Ovary (tissue), 7 donors: ENCODE measurements at regions not wholly inside any gene's neighbourhood (a gene's known extent, or its start where the extent isn't known, plus 50 kb on each side); places are given as distances from the start of the nearest gene placed in this dataset.

ENCODE experiments used
- DNase-seq, 5 donors: peaks; one replicate each; pipeline ENCODE4 v3.0.0-alpha.2; 2019 to 2020
- H3K27ac ChIP-seq, 2 donors: fragments of 200-600 bp; one replicate each; pipeline versions ENCODE4 v1.5.1 to v1.8.0; 2019 to 2022
- H3K27me3 ChIP-seq: fragments of 200-600 bp; one replicate; pipeline ENCODE4 v1.8.0; 2022
- H3K36me3 ChIP-seq: fragments of 200-600 bp; sonication (generic); one replicate; pipeline ENCODE4 v1.5.1; 2019
- H3K4me1 ChIP-seq: one replicate; pipeline ENCODE4 v1.8.1; 2013; ENCODE audit warnings: mild to moderate bottlenecking, moderate library complexity; ENCODE audit not compliant: insufficient read depth
- H3K4me3 ChIP-seq: fragments of 200-600 bp; sonication (generic); one replicate; pipeline ENCODE4 v1.5.1; 2017
- H3K9me3 ChIP-seq, 2 donors: fragments of 200-600 bp in 1 of 2; sonication (generic) in 1 of 2; one replicate each; pipeline versions ENCODE4 v1.5.1 to v1.8.1; 2013 to 2019; ENCODE audit warnings: mild to moderate bottlenecking in 1 of 2, moderate library complexity in 1 of 2
- CTCF ChIP-seq, 3 donors: fragments of 450-650 bp in 2 of 3; fragments of 200-600 bp in 1 of 3; IDR thresholded peaks; one replicate each; pipeline versions ENCODE4 v1.5.1 to v1.8.0; 2016 to 2022; ENCODE audit warnings: antibody characterized with exemption in 3 of 3, mild to moderate bottlenecking in 1 of 3
- EP300 ChIP-seq: sonication (generic); formaldehyde crosslinking; IDR thresholded peaks from one replicate; pipeline ENCODE4 v1.6.1; 2017; ENCODE audit warnings: antibody characterized with exemption
- POLR2A ChIP-seq: fragments of 450-650 bp; IDR thresholded peaks from one replicate; pipeline ENCODE4 v1.6.1; 2017; ENCODE audit warnings: antibody characterized with exemption, mild to moderate bottlenecking, moderate library complexity
- WGBS, 3 donors: extraction: QIAGEN DNeasy Blood & Tissue Kit in 1 of 3; methylation state at CpG; one replicate each; pipeline versions ENCODE4 v1.1.5 to v1.1.7; 2013 to 2017; 5-methylcytosine and 5-hydroxymethylcytosine counted together
- intact Hi-C, 4 donors: fragments of 100-400 bp; cut with DNase I; formaldehyde crosslinking; loops; one replicate each; pipeline versions ENCODE4 v1.11.0 to v1.15.1; 2022 to 2023
- donor health status: DM: no; HTN: no; CAD: no; lungs with moderate emphysema.
- donor health status: DM: no; HTN: no; CAD: no.
- donor health status: Bipolar disorder and iron deficiency.
- donor health status: DM: no; HTN: no; CAD: no.
- donor health status: DM: yes; HTN: yes; CAD: no.

GRCh38 chr12:89918172-89918846 lies 209.7 kb upstream of the ATP2B1 start:
- H3K27me3 ChIP-seq = no peaks in the 10 kb centered on the region
- H3K36me3 ChIP-seq = no peaks in the 10 kb centered on the region
- TF ChIP-seq CTCF (IDR thresholded peaks at IDR 0.05) = no peak
- TF ChIP-seq EP300 = no peak
- TF ChIP-seq POLR2A = no peak
- H3K4me3 ChIP-seq = no peak overlapping the region
- WGBS, 3 donors = 68 to 96% (median 91%) methylated on average over 5 of the region's 5 CpGs
- intact Hi-C loops = no loop called here
- no peak for DNase-seq
- H3K27ac ChIP-seq = no peak overlapping the region
- H3K9me3 ChIP-seq = no peaks in the 10 kb centered on the region
- H3K4me1 ChIP-seq = no peaks in the 10 kb centered on the region

- DNase-seq = no peak
- no peaks in the 10 kb centered on the region for H3K9me3 ChIP-seq
- TF ChIP-seq CTCF (IDR thresholded peaks at IDR 0.05) (no peak), POLR2A (no peak)
- H3K27ac ChIP-seq = no peak overlapping the region
- H3K4me3 ChIP-seq = no peak overlapping the region
- H3K4me1 ChIP-seq = no peaks in the 10 kb centered on the region
- H3K27me3 ChIP-seq = no peaks in the 10 kb centered on the region
- WGBS, 3 donors = 81 to 88% (median 86%) methylated on average over 5 of the region's 5 CpGs
- no peaks in the 10 kb centered on the region for H3K36me3 ChIP-seq
- intact Hi-C loops = no loop called here
Measured at GRCh38 chr12:89909753-89910152, 201.1 kb upstream of the ATP2B1 start.

- no peak overlapping the region for H3K4me3 ChIP-seq
- intact Hi-C loops = no loop called here
- WGBS, 3 donors = 23 to 56% (median 41%) methylated on average over 2 of the region's 2 CpGs
- H3K9me3 ChIP-seq = no peaks in the 10 kb centered on the region
- no peaks in the 10 kb centered on the region for H3K4me1 ChIP-seq
- TF ChIP-seq CTCF (IDR thresholded peaks at IDR 0.05) (no peak), EP300 (no peak), POLR2A (no peak)
- H3K36me3 ChIP-seq = no peaks in the 10 kb centered on the region
- H3K27me3 ChIP-seq = no peaks in the 10 kb centered on the region
- DNase-seq = no peak
- H3K27ac ChIP-seq = no peak overlapping the region
Measured at GRCh38 chr12:89907659-89908058, 199.0 kb upstream of the ATP2B1 start.

- DNase-seq = no peak
- TF ChIP-seq POLR2A = no peak
- TF ChIP-seq CTCF (IDR thresholded peaks at IDR 0.05) = no peak
- TF ChIP-seq EP300 = no peak
- H3K4me3 ChIP-seq = no peak overlapping the region
- H3K9me3 ChIP-seq = no peaks in the 10 kb centered on the region
- WGBS, 3 donors = 84 to 89% (median 87%) methylated on average over 4 of the region's 4 CpGs
- no peak overlapping the region for H3K27ac ChIP-seq
- no peaks in the 10 kb centered on the region for H3K36me3 ChIP-seq
- no peaks in the 10 kb centered on the region for H3K4me1 ChIP-seq
- no peaks in the 10 kb centered on the region for H3K27me3 ChIP-seq
- intact Hi-C loops = no loop called here
Measured at GRCh38 chr12:89906824-89907223, 198.2 kb upstream of the ATP2B1 start.
